MM.1S (cell line): ENCODE measurements at regions not wholly inside any gene's neighbourhood (a gene's known extent, or its start where the extent isn't known, plus 50 kb on each side); places are given as distances from the start of the nearest gene placed in this dataset.

Source experiments
- EZH2phosphoT487 ChIP-seq: fragments of 300-600 bp; sonication (generic); IDR thresholded peaks from 2 replicates; pipeline ENCODE4 v1.6.1; 2018; ENCODE audit warnings: antibody characterized with exemption, low read length
- TF ChIP-seq, protein P1 (sequence below): fragments of 300-600 bp; sonication (generic); IDR thresholded peaks from 2 replicates; pipeline ENCODE4 v1.5.1; 2016; ENCODE audit warnings: antibody characterized with exemption, low read length, mixed read lengths

GRCh38 chr13:105773863-105774538, 761.5 kb downstream of the EFNB2 start:
- TF ChIP-seq, protein P1, sequence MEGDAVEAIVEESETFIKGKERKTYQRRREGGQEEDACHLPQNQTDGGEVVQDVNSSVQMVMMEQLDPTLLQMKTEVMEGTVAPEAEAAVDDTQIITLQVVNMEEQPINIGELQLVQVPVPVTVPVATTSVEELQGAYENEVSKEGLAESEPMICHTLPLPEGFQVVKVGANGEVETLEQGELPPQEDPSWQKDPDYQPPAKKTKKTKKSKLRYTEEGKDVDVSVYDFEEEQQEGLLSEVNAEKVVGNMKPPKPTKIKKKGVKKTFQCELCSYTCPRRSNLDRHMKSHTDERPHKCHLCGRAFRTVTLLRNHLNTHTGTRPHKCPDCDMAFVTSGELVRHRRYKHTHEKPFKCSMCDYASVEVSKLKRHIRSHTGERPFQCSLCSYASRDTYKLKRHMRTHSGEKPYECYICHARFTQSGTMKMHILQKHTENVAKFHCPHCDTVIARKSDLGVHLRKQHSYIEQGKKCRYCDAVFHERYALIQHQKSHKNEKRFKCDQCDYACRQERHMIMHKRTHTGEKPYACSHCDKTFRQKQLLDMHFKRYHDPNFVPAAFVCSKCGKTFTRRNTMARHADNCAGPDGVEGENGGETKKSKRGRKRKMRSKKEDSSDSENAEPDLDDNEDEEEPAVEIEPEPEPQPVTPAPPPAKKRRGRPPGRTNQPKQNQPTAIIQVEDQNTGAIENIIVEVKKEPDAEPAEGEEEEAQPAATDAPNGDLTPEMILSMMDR = no peak
- TF ChIP-seq EZH2phosphoT487 = no peak
